Activated CD8-positive, alpha-beta memory T cell treated with anti-CD3 and anti-CD28 coated beads, Interleukin-2, amount 10 ng/mL, durations not matched to agents 7 days and 5 days (primary cell): ENCODE measurements at regions not wholly inside any gene's neighbourhood (a gene's known extent, or its start where the extent isn't known, plus 50 kb on each side); places are given as distances from the start of the nearest gene placed in this dataset.
"Not testable (repeated sequence)": the region's sequence is repeated elsewhere in the genome, so short reads cannot be mapped to it uniquely, and the experiment has no call there.

ENCODE experiments used
- ATAC-seq: fragments of 150-1000 bp; cut with Tn5 transposase; one replicate; pipeline ENCODE4 v1.10.0; 2021; ENCODE audit warnings: moderate library complexity
- CTCF ChIA-PET: fragments of 350-600 bp; sonication (Branson Sonifier 250); formaldehyde crosslinking; loops from one replicate; lab custom pipeline; 2021; ENCODE audit warnings: antibody characterized with exemption; lab: Charles Lee
- DNase-seq: peaks from one replicate; pipeline ENCODE4 v3.0.0-alpha.2; 2020
- H3K27ac Mint-ChIP-seq: one replicate; pipeline ENCODE4 v1.8.0; 2021; ENCODE audit warnings: mild to moderate bottlenecking, mixed read lengths
- H3K27me3 Mint-ChIP-seq: one replicate; pipeline ENCODE4 v1.8.0; 2021; ENCODE audit warnings: mixed read lengths
- H3K36me3 Mint-ChIP-seq: one replicate; pipeline ENCODE4 v1.8.0; 2021; ENCODE audit warnings: mild to moderate bottlenecking, mixed read lengths
- H3K4me1 Mint-ChIP-seq: one replicate; pipeline ENCODE4 v1.8.0; 2021; ENCODE audit warnings: mixed read lengths
- H3K4me3 Mint-ChIP-seq: one replicate; pipeline ENCODE4 v1.8.0; 2021; ENCODE audit warnings: mild to moderate bottlenecking, moderate library complexity, mixed read lengths
- H3K9me3 Mint-ChIP-seq: one replicate; pipeline ENCODE4 v1.8.0; 2022; ENCODE audit warnings: low read depth, mixed read lengths

- no peak for ATAC-seq
- Mint-ChIP-seq H3K4me1 (no peaks in the 10 kb centered on the region), H3K27ac (no peak overlapping the region), H3K4me3 (no peak overlapping the region), H3K36me3 (peaks cover 8% of the 10 kb centered on the region), H3K27me3 (no peaks in the 10 kb centered on the region), H3K9me3 (peaks cover 27% of the 10 kb centered on the region)
- no peak for DNase-seq
- CTCF ChIA-PET = no interaction called here
Observed at GRCh38 chr20:29296256-29297230, 1960.9 kb upstream of the DEFB115 start.

- DNase-seq (no peak), ATAC-seq (no peak)
- CTCF ChIA-PET = no interaction called here
- Mint-ChIP-seq H3K9me3 (peaks cover 27% of the 10 kb centered on the region), H3K27ac (no peak overlapping the region), H3K36me3 (peaks cover 8% of the 10 kb centered on the region), H3K27me3 (no peaks in the 10 kb centered on the region), H3K4me1 (no peaks in the 10 kb centered on the region), H3K4me3 (no peak overlapping the region)
Observed at GRCh38 chr20:29297411-29298270, 1959.8 kb upstream of the DEFB115 start.

GRCh38 chr20:29298271-29298590 lies 1959.2 kb upstream of the DEFB115 start:
- Mint-ChIP-seq H3K36me3 (peaks cover 8% of the 10 kb centered on the region), H3K4me3 (no peak overlapping the region), H3K27ac (no peak overlapping the region), H3K27me3 (no peaks in the 10 kb centered on the region), H3K9me3 (peaks cover 27% of the 10 kb centered on the region), H3K4me1 (no peaks in the 10 kb centered on the region)
- CTCF ChIA-PET = no interaction called here
- DNase-seq = no peak
- no peak for ATAC-seq

GRCh38 chr20:29298759-29299613 lies 1958.5 kb upstream of the DEFB115 start:
- ATAC-seq (no peak), DNase-seq (no peak)
- H3K4me3 Mint-ChIP-seq = no peak overlapping the region
- peaks cover 27% of the 10 kb centered on the region for H3K9me3 Mint-ChIP-seq
- H3K4me1 Mint-ChIP-seq = no peaks in the 10 kb centered on the region
- CTCF ChIA-PET = no interaction called here
- no peak overlapping the region for H3K27ac Mint-ChIP-seq
- peaks cover 8% of the 10 kb centered on the region for H3K36me3 Mint-ChIP-seq
- no peaks in the 10 kb centered on the region for H3K27me3 Mint-ChIP-seq

- CTCF ChIA-PET = no interaction called here
- Mint-ChIP-seq H3K27ac (no peak overlapping the region), H3K27me3 (no peaks in the 10 kb centered on the region), H3K4me1 (peaks cover 3% of the 10 kb centered on the region), H3K4me3 (no peak overlapping the region), H3K9me3 (peaks cover 31% of the 10 kb centered on the region), H3K36me3 (peaks cover 8% of the 10 kb centered on the region)
- no peak for DNase-seq
- no peak for ATAC-seq
Observed at GRCh38 chr20:29299811-29300578, 1957.5 kb upstream of the DEFB115 start.

GRCh38 chr20:29300579-29301551 lies 1956.6 kb upstream of the DEFB115 start:
- H3K36me3 Mint-ChIP-seq = peaks cover 10% of the 10 kb centered on the region
- CTCF ChIA-PET = no interaction called here
- H3K9me3 Mint-ChIP-seq = peaks cover 35% of the 10 kb centered on the region
- no peaks in the 10 kb centered on the region for H3K27me3 Mint-ChIP-seq
- H3K4me3 Mint-ChIP-seq = no peak overlapping the region
- no peak for DNase-seq
- no peak overlapping the region for H3K27ac Mint-ChIP-seq
- no peak for ATAC-seq
- peaks cover 12% of the 10 kb centered on the region for H3K4me1 Mint-ChIP-seq

GRCh38 chr20:29301624-29302259 lies 1955.7 kb upstream of the DEFB115 start:
- Mint-ChIP-seq H3K9me3 (peaks cover 35% of the 10 kb centered on the region), H3K27me3 (no peaks in the 10 kb centered on the region), H3K36me3 (peaks cover 10% of the 10 kb centered on the region), H3K4me3 (no peak overlapping the region), H3K4me1 (peaks cover 18% of the 10 kb centered on the region), H3K27ac (no peak overlapping the region)
- ATAC-seq = no peak
- DNase-seq = no peak
- CTCF ChIA-PET = no interaction called here

- Mint-ChIP-seq H3K27me3 (no peaks in the 10 kb centered on the region), H3K4me3 (no peak overlapping the region), H3K36me3 (peaks cover 14% of the 10 kb centered on the region), H3K9me3 (peaks cover 34% of the 10 kb centered on the region), H3K27ac (no peak overlapping the region), H3K4me1 (peaks cover 22% of the 10 kb centered on the region)
- CTCF ChIA-PET = no interaction called here
- ATAC-seq (no peak), DNase-seq (no peak)
Observed at GRCh38 chr20:29302979-29303644, 1954.4 kb upstream of the DEFB115 start.

GRCh38 chr20:29306390-29307072 lies 1950.9 kb upstream of the DEFB115 start:
- peaks cover 12% of the 10 kb centered on the region for H3K36me3 Mint-ChIP-seq
- no peaks in the 10 kb centered on the region for H3K27me3 Mint-ChIP-seq
- H3K9me3 Mint-ChIP-seq = peaks cover 29% of the 10 kb centered on the region
- peaks cover 30% of the 10 kb centered on the region for H3K4me1 Mint-ChIP-seq
- DNase-seq (peak; percentile 46), ATAC-seq (no peak)
- H3K4me3 Mint-ChIP-seq = peak overlapping the region; percentile 28
- CTCF ChIA-PET = no interaction called here
- H3K27ac Mint-ChIP-seq = peak overlapping the region; percentile 71

GRCh38 chr20:29307484-29307883 lies 1950.0 kb upstream of the DEFB115 start:
- H3K4me1 Mint-ChIP-seq = peaks cover 30% of the 10 kb centered on the region
- H3K4me3 Mint-ChIP-seq, DNase-seq, CTCF ChIA-PET, ATAC-seq, H3K27ac Mint-ChIP-seq, H3K27me3 Mint-ChIP-seq: not testable (repeated sequence)
- peaks cover 12% of the 10 kb centered on the region for H3K36me3 Mint-ChIP-seq
- H3K9me3 Mint-ChIP-seq = peaks cover 35% of the 10 kb centered on the region
